Breast epithelium (tissue), 4 donors: ENCODE measurements at regions not wholly inside any gene's neighbourhood (a gene's known extent, or its start where the extent isn't known, plus 50 kb on each side); places are given as distances from the start of the nearest gene placed in this dataset.

ENCODE experiments used
- DNase-seq, 2 donors: peaks; one replicate each; pipeline ENCODE4 v3.0.0-alpha.2; 2019; ENCODE audit warnings: low spot score in 2 of 2
- H3K27ac ChIP-seq, 2 donors: fragments of 200-600 bp; sonication (generic) in 1 of 2; one replicate each; pipeline ENCODE4 v1.5.1; 2016 to 2019; ENCODE audit warnings: mild to moderate bottlenecking in 1 of 2
- H3K27me3 ChIP-seq, 2 donors: fragments of 200-600 bp; sonication (generic) in 1 of 2; one replicate each; pipeline versions ENCODE4 v1.5.1 to v1.6.0; 2017 to 2019; ENCODE audit warnings: control low read depth in 1 of 2, mild to moderate bottlenecking in 1 of 2
- H3K36me3 ChIP-seq: fragments of 200-600 bp; one replicate; pipeline ENCODE4 v1.5.1; 2019
- H3K4me1 ChIP-seq, 2 donors: fragments of 200-600 bp; sonication (generic); one replicate each; pipeline ENCODE4 v1.5.1; 2016 to 2019; ENCODE audit warnings: control low read depth in 1 of 2
- H3K4me3 ChIP-seq, 3 donors: fragments of 200-600 bp; sonication (generic); 1 replicate in 2 of 3; 2 replicates in 1 of 3; pipeline ENCODE4 v1.5.1; 2016 to 2019; ENCODE audit warnings: mild to moderate bottlenecking in 3 of 3, moderate library complexity in 2 of 3
- H3K9me3 ChIP-seq, 2 donors: fragments of 200-600 bp; sonication (generic) in 1 of 2; one replicate each; pipeline ENCODE4 v1.5.1; 2016 to 2019; ENCODE audit warnings: control low read depth in 1 of 2
- POLR2A ChIP-seq: fragments of 450-650 bp; IDR thresholded peaks from one replicate; pipeline ENCODE4 v1.6.1; 2016; ENCODE audit warnings: antibody characterized with exemption, mild to moderate bottlenecking, moderate library complexity
- POLR2AphosphoS5 ChIP-seq, 3 donors: sonication (generic); formaldehyde crosslinking; IDR thresholded peaks; one replicate each; pipeline ENCODE4 v1.6.1; 2017; ENCODE audit warnings: antibody characterized with exemption in 3 of 3
- intact Hi-C: fragments of 100-400 bp; cut with DNase I; formaldehyde crosslinking; loops from one replicate; pipeline ENCODE4 v1.15.1; 2023; ENCODE audit warnings: low total_unique reads
- TF ChIP-seq, protein P1 (sequence below), 3 donors: fragments of 450-650 bp; IDR thresholded peaks; one replicate each; pipeline ENCODE4 v1.5.1; 2016 to 2017; ENCODE audit warnings: antibody characterized with exemption in 3 of 3, mild to moderate bottlenecking in 3 of 3, moderate library complexity in 3 of 3

DNA sequence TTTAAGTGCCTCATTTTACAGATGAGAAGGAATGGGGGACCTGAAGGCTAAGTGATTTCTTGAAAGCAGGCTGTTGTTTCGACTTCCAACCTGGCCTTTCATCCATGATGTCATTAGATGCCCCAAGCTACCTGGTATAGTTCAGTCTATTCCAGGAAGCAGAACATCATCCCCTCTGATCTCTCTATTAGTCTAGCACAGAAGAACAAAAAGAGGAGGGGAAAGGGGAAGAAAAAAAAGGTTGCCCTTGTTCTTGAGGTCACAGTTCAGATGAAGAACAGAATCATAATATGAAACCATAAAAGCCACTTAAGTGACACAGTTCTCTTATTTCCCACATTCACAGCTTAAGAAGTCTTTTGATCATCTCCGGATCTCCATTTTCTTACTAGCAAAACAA, 386.2 kb upstream of the HNRNPA3 start:
- TF ChIP-seq, protein P1, sequence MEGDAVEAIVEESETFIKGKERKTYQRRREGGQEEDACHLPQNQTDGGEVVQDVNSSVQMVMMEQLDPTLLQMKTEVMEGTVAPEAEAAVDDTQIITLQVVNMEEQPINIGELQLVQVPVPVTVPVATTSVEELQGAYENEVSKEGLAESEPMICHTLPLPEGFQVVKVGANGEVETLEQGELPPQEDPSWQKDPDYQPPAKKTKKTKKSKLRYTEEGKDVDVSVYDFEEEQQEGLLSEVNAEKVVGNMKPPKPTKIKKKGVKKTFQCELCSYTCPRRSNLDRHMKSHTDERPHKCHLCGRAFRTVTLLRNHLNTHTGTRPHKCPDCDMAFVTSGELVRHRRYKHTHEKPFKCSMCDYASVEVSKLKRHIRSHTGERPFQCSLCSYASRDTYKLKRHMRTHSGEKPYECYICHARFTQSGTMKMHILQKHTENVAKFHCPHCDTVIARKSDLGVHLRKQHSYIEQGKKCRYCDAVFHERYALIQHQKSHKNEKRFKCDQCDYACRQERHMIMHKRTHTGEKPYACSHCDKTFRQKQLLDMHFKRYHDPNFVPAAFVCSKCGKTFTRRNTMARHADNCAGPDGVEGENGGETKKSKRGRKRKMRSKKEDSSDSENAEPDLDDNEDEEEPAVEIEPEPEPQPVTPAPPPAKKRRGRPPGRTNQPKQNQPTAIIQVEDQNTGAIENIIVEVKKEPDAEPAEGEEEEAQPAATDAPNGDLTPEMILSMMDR (IDR thresholded peaks at IDR 0.05) = no peak
- TF ChIP-seq POLR2AphosphoS5 (IDR thresholded peaks at IDR 0.05) = no peak
- H3K9me3 ChIP-seq = no peaks in the 10 kb centered on the region
- H3K4me1 ChIP-seq = no peaks in the 10 kb centered on the region
- H3K27me3 ChIP-seq = no peaks in the 10 kb centered on the region
- intact Hi-C loops = no loop called here
- H3K36me3 ChIP-seq = no peaks in the 10 kb centered on the region
- H3K27ac ChIP-seq = no peak overlapping the region
- DNase-seq = no peak
- H3K4me3 ChIP-seq = no peak overlapping the region

DNA sequence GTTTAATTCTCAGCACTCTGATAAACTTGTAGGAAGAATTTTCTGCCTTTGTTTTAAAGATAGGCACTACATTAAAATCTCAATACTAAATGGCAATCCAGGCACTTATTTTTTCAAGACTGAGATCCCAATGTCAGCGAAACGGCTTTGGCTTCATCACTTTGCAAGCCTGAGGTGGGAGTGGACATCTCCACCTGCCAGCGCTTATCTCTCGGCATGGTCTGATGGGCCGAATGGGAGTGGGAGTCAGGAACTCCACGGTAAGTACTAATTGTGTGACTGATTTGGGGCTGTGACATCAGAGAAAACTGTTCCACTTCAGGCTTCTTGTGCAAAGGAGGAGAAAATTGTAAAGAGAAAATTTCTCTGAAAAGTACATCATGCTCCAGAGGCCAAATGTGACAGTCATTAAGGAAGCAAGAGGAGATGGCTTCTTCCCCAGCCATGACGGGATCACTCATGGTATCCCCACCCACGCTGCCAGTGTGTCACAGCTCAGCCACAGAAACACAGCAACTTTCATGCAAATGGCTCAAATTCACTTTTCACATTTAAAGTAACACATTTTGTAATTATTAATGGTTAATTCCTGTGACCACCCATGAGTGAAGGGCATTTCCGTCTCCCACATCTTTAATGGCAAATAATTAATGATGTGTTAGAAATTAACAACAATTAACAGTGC, 385.5 kb upstream of the HNRNPA3 start:
- intact Hi-C loops = no loop called here
- TF ChIP-seq, protein P1 (IDR thresholded peaks at IDR 0.05) = no peak
- TF ChIP-seq POLR2AphosphoS5 (IDR thresholded peaks at IDR 0.05) (no peak), POLR2A (no peak)
- Histone ChIP-seq H3K27me3 (no peaks in the 10 kb centered on the region), H3K4me1 (no peaks in the 10 kb centered on the region), H3K27ac (no peak overlapping the region), H3K36me3 (no peaks in the 10 kb centered on the region), H3K4me3 (no peak overlapping the region), H3K9me3 (no peaks in the 10 kb centered on the region)
- no peak for DNase-seq

DNA sequence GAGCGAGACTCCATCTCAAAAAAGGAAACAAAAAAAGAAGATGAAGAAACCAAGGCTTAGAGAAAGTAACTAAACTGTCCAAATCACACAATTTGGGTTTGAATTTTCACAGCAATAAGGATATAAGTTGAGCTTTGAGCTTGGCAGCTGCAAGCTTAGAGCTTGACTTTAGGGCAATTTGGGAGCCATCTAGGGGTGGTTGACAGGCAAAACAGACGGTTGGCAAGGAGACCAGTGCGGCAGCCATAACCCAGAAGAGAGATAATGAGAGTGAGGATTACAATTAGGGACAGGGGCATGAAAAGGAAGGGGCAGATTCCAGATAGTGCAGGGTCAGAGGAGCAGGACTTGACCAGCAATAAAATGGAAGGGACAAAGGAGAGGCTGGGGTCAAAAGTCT, 382.2 kb upstream of the HNRNPA3 start:
- no peak for DNase-seq
- intact Hi-C loops = no loop called here
- no peak for TF ChIP-seq POLR2AphosphoS5 (IDR thresholded peaks at IDR 0.05)
- Histone ChIP-seq H3K27ac (no peak overlapping the region), H3K36me3 (no peaks in the 10 kb centered on the region), H3K9me3 (no peaks in the 10 kb centered on the region), H3K4me3 (no peak overlapping the region), H3K27me3 (no peaks in the 10 kb centered on the region), H3K4me1 (no peaks in the 10 kb centered on the region)

DNA sequence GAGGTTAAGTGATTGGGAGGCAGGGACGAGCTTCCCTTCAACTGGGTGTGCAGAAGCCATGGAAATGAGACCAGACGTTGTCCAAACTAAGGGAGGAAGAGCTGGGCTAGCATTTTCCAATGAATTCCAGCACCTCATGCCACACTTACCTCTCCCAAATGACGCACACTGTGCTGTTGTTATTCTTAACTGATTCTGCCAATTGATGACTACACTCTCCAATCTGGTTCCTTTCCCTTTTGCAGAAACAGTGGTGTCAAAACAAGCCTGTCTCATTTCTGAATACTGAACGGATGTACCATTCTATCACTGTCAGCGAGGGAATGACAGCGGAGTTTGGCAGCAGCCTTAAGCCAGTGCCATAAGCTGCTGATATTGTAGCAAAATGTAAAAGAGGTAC, 380.5 kb upstream of the HNRNPA3 start:
- Histone ChIP-seq H3K4me1 (no peaks in the 10 kb centered on the region), H3K9me3 (no peaks in the 10 kb centered on the region), H3K27me3 (no peaks in the 10 kb centered on the region), H3K36me3 (no peaks in the 10 kb centered on the region), H3K27ac (peak overlapping the region in 1 of 2 donors; percentile 12), H3K4me3 (no peak overlapping the region)
- intact Hi-C loops = no loop called here
- TF ChIP-seq POLR2AphosphoS5 (IDR thresholded peaks at IDR 0.05) (no peak), POLR2A (no peak)
- TF ChIP-seq, protein P1 (IDR thresholded peaks at IDR 0.05) = no peak
- no peak for DNase-seq

GRCh38 chr2:176833671-176834070, 378.9 kb upstream of the HNRNPA3 start:
- H3K4me1 ChIP-seq = no peaks in the 10 kb centered on the region
- no peak for TF ChIP-seq POLR2AphosphoS5 (IDR thresholded peaks at IDR 0.05)
- TF ChIP-seq, protein P1 (IDR thresholded peaks at IDR 0.05) = no peak
- TF ChIP-seq POLR2A = no peak
- H3K36me3 ChIP-seq = no peaks in the 10 kb centered on the region
- H3K27ac ChIP-seq = no peak overlapping the region
- no peaks in the 10 kb centered on the region for H3K27me3 ChIP-seq
- no peak for DNase-seq
- H3K4me3 ChIP-seq = no peak overlapping the region
- intact Hi-C loops = no loop called here
- no peaks in the 10 kb centered on the region for H3K9me3 ChIP-seq

- H3K27ac ChIP-seq = no peak overlapping the region
- H3K36me3 ChIP-seq = no peaks in the 10 kb centered on the region
- H3K9me3 ChIP-seq = no peaks in the 10 kb centered on the region
- no peak for DNase-seq
- no peak overlapping the region for H3K4me3 ChIP-seq
- TF ChIP-seq POLR2A = no peak
- TF ChIP-seq, protein P1 (IDR thresholded peaks at IDR 0.05) = no peak
- no peak for TF ChIP-seq POLR2AphosphoS5 (IDR thresholded peaks at IDR 0.05)
- no peaks in the 10 kb centered on the region for H3K4me1 ChIP-seq
- no peaks in the 10 kb centered on the region for H3K27me3 ChIP-seq
- intact Hi-C loops = no loop called here
These were observed 378.4 kb upstream of the HNRNPA3 start for GRCh38 chr2:176834226-176834625.
